ENCODE measurements at regions not wholly inside any gene's neighbourhood (a gene's known extent, or its start where the extent isn't known, plus 50 kb on each side); places are given as distances from the start of the nearest gene placed in this dataset.

DNA sequence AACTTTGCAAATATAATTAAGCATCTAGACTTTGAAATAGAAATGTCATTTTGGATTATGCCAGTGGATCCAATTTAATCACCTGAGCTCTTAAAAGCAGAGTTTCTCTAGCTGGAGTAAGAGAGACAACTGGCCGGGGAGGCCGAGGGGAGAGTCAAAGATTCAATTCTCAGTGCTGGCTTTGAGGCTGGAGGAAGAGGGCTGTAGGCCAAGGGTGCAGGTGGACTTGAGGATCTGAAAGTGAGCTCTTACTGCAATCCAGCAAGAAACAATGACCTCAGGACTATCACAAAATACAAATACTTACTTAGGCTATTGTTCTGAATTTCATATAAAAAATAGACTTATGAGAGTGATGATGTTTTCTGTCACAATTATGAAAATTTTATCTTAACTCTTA lies 814.5 kb downstream of the CBLN2 start:
- no peak for TF ChIP-seq CTCF (IDR thresholded peaks at IDR 0.05; ENCODE audit: low read length, missing control alignments)
- H3K4me3 ChIP-seq (replicated peaks; ENCODE audit: low read depth, low read length), result no peak overlapping the region
- no peak for DNase-seq (ENCODE audit: low read depth)

GRCh38 chr18:71727909-71728308 lies 816.2 kb downstream of the CBLN2 start:
- DNase-seq (ENCODE audit: low read depth), result no peak
- no peak overlapping the region for H3K4me3 ChIP-seq (replicated peaks; ENCODE audit: low read depth, low read length)
- no peak for TF ChIP-seq CTCF (IDR thresholded peaks at IDR 0.05; ENCODE audit: low read length, missing control alignments)

DNA sequence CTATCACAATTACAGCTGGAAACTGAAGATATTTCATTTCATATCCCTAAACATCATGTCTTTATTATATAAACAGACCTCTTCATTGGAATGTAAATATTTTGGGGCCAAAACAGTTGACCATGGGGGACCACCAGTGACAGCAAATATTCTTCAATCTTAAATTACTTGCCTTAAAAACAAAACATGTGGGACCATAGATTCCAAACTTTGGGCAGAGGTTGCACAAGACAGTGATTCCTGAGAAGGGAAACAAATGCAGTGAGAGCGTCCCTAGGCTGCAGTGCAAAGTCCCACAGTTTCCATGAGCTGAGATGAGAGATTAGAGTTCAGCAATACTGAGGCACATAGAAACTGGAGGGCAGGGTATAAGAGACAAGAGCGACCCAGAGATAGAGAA lies 818.9 kb downstream of the CBLN2 start:
- H3K4me3 ChIP-seq (replicated peaks; ENCODE audit: low read depth, low read length), result no peak overlapping the region
- no peak for TF ChIP-seq CTCF (IDR thresholded peaks at IDR 0.05; ENCODE audit: low read length, missing control alignments)
- no peak for DNase-seq (ENCODE audit: low read depth)

DNA sequence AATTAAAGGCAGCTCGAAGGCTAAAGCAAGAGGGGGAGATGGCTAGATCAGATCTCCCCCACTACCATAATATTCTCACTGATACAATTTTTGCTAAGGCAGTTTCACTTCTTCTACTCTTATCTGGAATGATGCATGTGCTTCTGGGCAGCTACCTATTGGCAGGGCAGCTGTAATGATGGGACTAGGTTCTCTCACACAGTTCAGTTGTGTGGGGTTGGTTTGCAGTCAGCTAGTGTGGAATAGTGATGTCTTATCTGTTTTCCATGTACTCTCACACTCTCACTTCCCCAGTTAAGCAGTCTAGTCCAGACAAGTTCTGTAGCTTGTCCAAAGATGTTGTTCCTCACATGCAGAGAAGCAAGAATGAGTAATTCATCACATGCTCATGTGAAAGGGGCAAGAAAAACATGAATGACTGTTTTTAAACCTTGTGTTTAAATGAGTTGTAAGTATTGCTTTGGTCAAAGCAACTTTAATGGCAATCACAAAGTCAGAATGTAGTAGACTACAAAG lies 836.1 kb downstream of the CBLN2 start:
- DNase-seq (ENCODE audit: low read depth), result peak; percentile 2
- no peak overlapping the region for H3K4me3 ChIP-seq (replicated peaks; ENCODE audit: low read depth, low read length)
- no peak for TF ChIP-seq CTCF (IDR thresholded peaks at IDR 0.05; ENCODE audit: low read length, missing control alignments)

- no peak overlapping the region for H3K4me3 ChIP-seq (replicated peaks; ENCODE audit: low read depth, low read length)
- no peak for TF ChIP-seq CTCF (IDR thresholded peaks at IDR 0.05; ENCODE audit: low read length, missing control alignments)
Observed at GRCh38 chr18:71707400-71707799, 836.7 kb downstream of the CBLN2 start.

GRCh38 chr18:71689416-71690160 lies 854.6 kb downstream of the CBLN2 start:
- DNase-seq (ENCODE audit: low read depth), result no peak
- no peak for TF ChIP-seq CTCF (IDR thresholded peaks at IDR 0.05; ENCODE audit: low read length, missing control alignments)
- H3K4me3 ChIP-seq (replicated peaks; ENCODE audit: low read depth, low read length), result no peak overlapping the region

More at GRCh38 chr18:71707400-71707799, 836.7 kb downstream of the CBLN2 start:
- peak; percentile 11 for DNase-seq (ENCODE audit: low read depth)

- no peak for TF ChIP-seq CTCF (IDR thresholded peaks at IDR 0.05; ENCODE audit: low read length, missing control alignments)
- no peak overlapping the region for H3K4me3 ChIP-seq (replicated peaks; ENCODE audit: low read depth, low read length)
- no peak for DNase-seq (ENCODE audit: low read depth)
Observed at GRCh38 chr18:71682591-71682990, 861.6 kb downstream of the CBLN2 start.
